Mesothelial cell of epicardium (in vitro differentiated cells): ENCODE measurements at regions not wholly inside any gene's neighbourhood (a gene's known extent, or its start where the extent isn't known, plus 50 kb on each side); places are given as distances from the start of the nearest gene placed in this dataset.
A peak's percentile ranks its signal among the peaks of the same experiment; 100 is the strongest.

Source experiments
- DNase-seq, 2 experiments: peaks; one replicate each; pipeline ENCODE4 v3.0.0; 2021; ENCODE audit warnings: low spot score in 2 of 2; ENCODE audit not compliant: unreplicated experiment in 2 of 2
- H3K27ac Mint-ChIP-seq: 2 replicates; pipeline ENCODE4 v1.8.0; 2021; ENCODE audit warnings: mixed read lengths
- H3K27me3 Mint-ChIP-seq: 2 replicates; pipeline ENCODE4 v1.8.0; 2021; ENCODE audit warnings: low read depth, mixed read lengths
- H3K36me3 Mint-ChIP-seq: 2 replicates; pipeline ENCODE4 v1.8.0; 2021; ENCODE audit warnings: mixed read lengths
- H3K4me1 Mint-ChIP-seq: 2 replicates; pipeline ENCODE4 v1.8.0; 2021; ENCODE audit warnings: mixed read lengths
- H3K4me3 Mint-ChIP-seq: 2 replicates; pipeline ENCODE4 v1.8.0; 2021; ENCODE audit warnings: mild to moderate bottlenecking, moderate library complexity, mixed read lengths
- H3K9me3 Mint-ChIP-seq: 2 replicates; pipeline ENCODE4 v1.8.0; 2021; ENCODE audit warnings: mixed read lengths
- TF ChIP-seq, protein P1 (sequence below): fragments of 200-600 bp; sonication (generic); IDR thresholded peaks from one replicate; pipeline ENCODE4 v1.5.0; 2021; ENCODE audit warnings: antibody characterized with exemption; ENCODE audit not compliant: unreplicated experiment

- Mint-ChIP-seq H3K4me1 (peaks cover 19% of the 10 kb centered on the region), H3K27ac (no peak overlapping the region), H3K4me3 (no peak overlapping the region), H3K36me3 (peaks cover 4% of the 10 kb centered on the region), H3K27me3 (no peaks in the 10 kb centered on the region), H3K9me3 (peaks cover 5% of the 10 kb centered on the region)
- DNase-seq: no peak
- TF ChIP-seq, protein P1, sequence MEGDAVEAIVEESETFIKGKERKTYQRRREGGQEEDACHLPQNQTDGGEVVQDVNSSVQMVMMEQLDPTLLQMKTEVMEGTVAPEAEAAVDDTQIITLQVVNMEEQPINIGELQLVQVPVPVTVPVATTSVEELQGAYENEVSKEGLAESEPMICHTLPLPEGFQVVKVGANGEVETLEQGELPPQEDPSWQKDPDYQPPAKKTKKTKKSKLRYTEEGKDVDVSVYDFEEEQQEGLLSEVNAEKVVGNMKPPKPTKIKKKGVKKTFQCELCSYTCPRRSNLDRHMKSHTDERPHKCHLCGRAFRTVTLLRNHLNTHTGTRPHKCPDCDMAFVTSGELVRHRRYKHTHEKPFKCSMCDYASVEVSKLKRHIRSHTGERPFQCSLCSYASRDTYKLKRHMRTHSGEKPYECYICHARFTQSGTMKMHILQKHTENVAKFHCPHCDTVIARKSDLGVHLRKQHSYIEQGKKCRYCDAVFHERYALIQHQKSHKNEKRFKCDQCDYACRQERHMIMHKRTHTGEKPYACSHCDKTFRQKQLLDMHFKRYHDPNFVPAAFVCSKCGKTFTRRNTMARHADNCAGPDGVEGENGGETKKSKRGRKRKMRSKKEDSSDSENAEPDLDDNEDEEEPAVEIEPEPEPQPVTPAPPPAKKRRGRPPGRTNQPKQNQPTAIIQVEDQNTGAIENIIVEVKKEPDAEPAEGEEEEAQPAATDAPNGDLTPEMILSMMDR: no peak
Measured at GRCh38 chr13:60324131-60324530, 72.9 kb upstream of the TDRD3 start.

- H3K36me3 Mint-ChIP-seq: peaks cover under 1% of the 10 kb centered on the region
- TF ChIP-seq, protein P1: no peak
- H3K4me1 Mint-ChIP-seq: peaks cover 32% of the 10 kb centered on the region
- no peak overlapping the region for H3K27ac Mint-ChIP-seq
- DNase-seq: no peak
- no peaks in the 10 kb centered on the region for H3K27me3 Mint-ChIP-seq
- H3K4me3 Mint-ChIP-seq: no peak overlapping the region
- H3K9me3 Mint-ChIP-seq: peaks cover 1% of the 10 kb centered on the region
Measured at GRCh38 chr13:60326273-60326672, 70.7 kb upstream of the TDRD3 start.

DNA sequence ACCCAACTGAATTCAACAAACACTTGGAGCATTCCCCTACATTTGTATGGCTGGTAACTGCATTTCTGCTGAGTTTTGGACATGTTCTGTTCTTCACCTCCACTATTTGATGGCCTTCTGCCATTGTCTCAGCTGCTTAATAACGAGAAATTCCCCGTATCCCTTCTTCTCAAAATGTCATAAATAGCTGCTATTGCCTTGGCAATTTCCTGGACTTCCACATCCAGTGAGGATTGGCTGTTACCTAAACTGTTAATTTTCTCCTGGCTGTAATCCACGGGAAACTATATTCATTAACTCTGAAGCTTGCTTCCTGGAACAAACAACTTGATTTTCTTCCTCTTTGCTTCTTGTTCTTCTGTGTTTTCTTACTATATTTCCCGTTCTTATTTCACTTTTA, 69.5 kb upstream of the TDRD3 start:
- no peaks in the 10 kb centered on the region for H3K27me3 Mint-ChIP-seq
- no peaks in the 10 kb centered on the region for H3K9me3 Mint-ChIP-seq
- peak overlapping the region; percentile 93 for H3K27ac Mint-ChIP-seq
- TF ChIP-seq, protein P1: no peak
- peaks cover 41% of the 10 kb centered on the region for H3K4me1 Mint-ChIP-seq
- no peaks in the 10 kb centered on the region for H3K36me3 Mint-ChIP-seq
- DNase-seq: no peak
- no peak overlapping the region for H3K4me3 Mint-ChIP-seq

DNA sequence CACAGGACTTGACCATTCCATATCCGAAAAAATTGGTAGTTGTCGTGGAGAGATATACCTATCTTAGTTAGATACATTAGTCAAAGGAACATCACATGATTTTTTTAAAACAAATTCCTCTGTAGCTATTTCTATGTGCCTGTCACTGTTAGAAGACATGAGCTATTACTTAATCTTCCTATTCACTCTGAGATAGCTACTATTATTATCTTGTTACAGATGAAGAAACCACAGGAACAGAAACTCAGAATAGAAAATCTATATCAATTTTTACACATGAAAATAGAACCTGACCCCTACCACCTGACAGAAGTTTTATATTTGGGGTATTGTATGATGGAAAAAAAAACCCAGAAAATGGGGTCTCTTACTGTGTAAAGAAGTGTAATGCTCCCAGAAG, 68.9 kb upstream of the TDRD3 start:
- Mint-ChIP-seq H3K27me3 (no peaks in the 10 kb centered on the region), H3K36me3 (peaks cover under 1% of the 10 kb centered on the region), H3K9me3 (peaks cover 2% of the 10 kb centered on the region), H3K27ac (peak overlapping the region; percentile 93), H3K4me1 (peaks cover 41% of the 10 kb centered on the region), H3K4me3 (no peak overlapping the region)
- TF ChIP-seq, protein P1: no peak
- no peak for DNase-seq

DNA sequence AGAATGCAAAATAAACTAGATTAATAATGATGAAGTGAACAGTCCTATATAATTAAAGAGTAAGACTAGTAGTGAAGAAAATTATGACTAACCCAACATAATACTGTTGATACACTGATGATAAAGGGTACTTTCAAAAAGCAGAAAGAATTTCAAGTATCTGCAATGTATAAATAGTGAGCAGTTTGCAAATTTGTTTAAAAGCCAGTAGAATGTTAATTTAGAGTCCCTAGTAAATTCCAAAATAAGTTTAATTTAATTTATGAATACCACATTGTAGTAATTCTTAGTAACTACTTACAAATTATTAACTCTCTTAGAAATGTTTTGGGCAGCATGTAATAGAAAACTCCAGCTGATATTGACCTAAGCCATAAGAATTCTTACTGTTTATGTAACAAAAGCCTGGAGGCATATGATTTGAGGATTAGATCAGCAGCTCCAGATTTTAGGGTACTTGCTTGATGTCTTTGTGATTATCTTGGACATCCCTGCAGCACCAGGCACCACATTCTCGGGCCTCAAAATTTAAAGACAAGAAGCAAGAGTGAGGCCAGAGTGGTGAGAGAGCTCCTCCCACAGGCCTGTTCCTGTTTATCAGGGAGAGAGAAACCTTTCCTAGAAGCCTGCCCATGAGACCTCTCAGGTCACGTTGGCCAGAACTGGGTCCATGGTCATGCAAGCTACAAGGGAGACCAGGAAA, 67.6 kb upstream of the TDRD3 start:
- H3K9me3 Mint-ChIP-seq: peaks cover 12% of the 10 kb centered on the region
- H3K27ac Mint-ChIP-seq: peak overlapping the region; percentile 96
- H3K36me3 Mint-ChIP-seq: peaks cover 6% of the 10 kb centered on the region
- peaks cover 41% of the 10 kb centered on the region for H3K4me1 Mint-ChIP-seq
- DNase-seq: peak in 1 of 2 experiments; percentile 51
- no peak overlapping the region for H3K4me3 Mint-ChIP-seq
- H3K27me3 Mint-ChIP-seq: no peaks in the 10 kb centered on the region
- TF ChIP-seq, protein P1: no peak
